CD4-positive, alpha-beta T cell (primary cell): ENCODE measurements at regions not wholly inside any gene's neighbourhood (a gene's known extent, or its start where the extent isn't known, plus 50 kb on each side); places are given as distances from the start of the nearest gene placed in this dataset.

Source experiments
- ATAC-seq: fragments of 200-7000 bp; cut with Tn5 transposase; one replicate; pipeline ENCODE4 v1.10.0; 2022; ENCODE audit warnings: mild to moderate bottlenecking; ENCODE audit not compliant: poor library complexity
- CTCF ChIA-PET: fragments of 350-600 bp; sonication (Branson Sonifier 250); formaldehyde crosslinking; loops from one replicate; lab custom pipeline; 2021; ENCODE audit warnings: antibody characterized with exemption, inconsistent platforms; lab: Charles Lee
- POLR2A ChIA-PET: fragments of 350-600 bp; sonication (Branson Sonifier 250); formaldehyde crosslinking; loops from one replicate; lab custom pipeline; 2021; ENCODE audit warnings: antibody characterized with exemption, inconsistent platforms; lab: Charles Lee
- DNase-seq, 14 experiments: peaks; one replicate each; pipeline ENCODE4 v3.0.0-alpha.2; 2013 to 2020; ENCODE audit warnings: mixed read lengths in 2 of 14
- H3K27ac ChIP-seq, 2 donors: one replicate each; pipeline versions ENCODE4 v1.5.1 to v1.7.0; 2013; ENCODE audit warnings: low read length in 2 of 2, low read depth in 1 of 2, mild to moderate bottlenecking in 1 of 2
- H3K27me3 ChIP-seq, 2 experiments: 1 replicate in 1 of 2; 2 replicates in 1 of 2; pipeline versions ENCODE4 v1.6.1 to v1.7.0; 2013; ENCODE audit warnings: low read length in 2 of 2, control low read depth in 1 of 2, mild to moderate bottlenecking in 1 of 2, moderate library complexity in 1 of 2; ENCODE audit not compliant: insufficient read depth in 2 of 2, control insufficient read depth in 1 of 2
- H3K36me3 ChIP-seq: one replicate; pipeline ENCODE4 v1.6.1; 2013; ENCODE audit warnings: low read length, control low read depth; ENCODE audit not compliant: insufficient read depth
- H3K4me1 ChIP-seq: one replicate; pipeline ENCODE4 v1.6.1; 2013; ENCODE audit warnings: low read length, control low read depth; ENCODE audit not compliant: insufficient read depth
- H3K4me3 ChIP-seq: one replicate; pipeline ENCODE4 v1.5.1; 2013; ENCODE audit warnings: mild to moderate bottlenecking, low read length, moderate library complexity
- H3K9me3 ChIP-seq, 2 experiments: 1 replicate in 1 of 2; 2 replicates in 1 of 2; pipeline versions ENCODE4 v1.6.1 to v1.7.0; 2013; ENCODE audit warnings: low read length in 2 of 2, mild to moderate bottlenecking in 2 of 2, control low read depth in 1 of 2, moderate library complexity in 1 of 2; ENCODE audit not compliant: control insufficient read depth in 1 of 2, insufficient read depth in 1 of 2
- H3K27ac Mint-ChIP-seq: one replicate; pipeline ENCODE4 v1.8.0; 2020; ENCODE audit warnings: mixed read lengths
- H3K27me3 Mint-ChIP-seq: one replicate; pipeline ENCODE4 v1.8.0; 2021; ENCODE audit warnings: mixed read lengths
- H3K36me3 Mint-ChIP-seq: one replicate; pipeline ENCODE4 v1.8.0; 2021; ENCODE audit warnings: low read depth, mixed read lengths
- H3K4me1 Mint-ChIP-seq: one replicate; pipeline ENCODE4 v1.8.0; 2021; ENCODE audit warnings: low read depth, mixed read lengths
- H3K4me3 Mint-ChIP-seq: one replicate; pipeline ENCODE4 v1.8.0; 2020; ENCODE audit warnings: mild to moderate bottlenecking, mixed read lengths
- H3K9me3 Mint-ChIP-seq: one replicate; pipeline ENCODE4 v1.8.0; 2020; ENCODE audit warnings: mixed read lengths
- intact Hi-C, 2 experiments: fragments of 100-400 bp; cut with DNase I in 1 of 2; cut with micrococcal nuclease in 1 of 2; formaldehyde crosslinking; loops; one replicate each; pipeline versions ENCODE4 v1.15.1 to v1.9.0; 2023 to 2025; cut with DNase I, micrococcal nuclease
- TF ChIP-seq, protein P1 (sequence below): fragments of 200-600 bp; IDR thresholded peaks from one replicate; pipeline ENCODE4 v1.8.0; 2022; ENCODE audit warnings: antibody characterized with exemption, mild to moderate bottlenecking

GRCh38 chr2:56934866-56935265 is 751.1 kb downstream of the CCDC85A start:
- Mint-ChIP-seq H3K4me3 (no peak overlapping the region), H3K9me3 (peaks cover 5% of the 10 kb centered on the region), H3K27me3 (no peaks in the 10 kb centered on the region), H3K27ac (no peak overlapping the region), H3K36me3 (no peaks in the 10 kb centered on the region), H3K4me1 (no peaks in the 10 kb centered on the region)
- Histone ChIP-seq H3K36me3 (no peaks in the 10 kb centered on the region), H3K4me1 (no peaks in the 10 kb centered on the region), H3K27ac (no peak overlapping the region), H3K27me3 (no peaks in the 10 kb centered on the region), H3K4me3 (no peak overlapping the region), H3K9me3 (no peaks in the 10 kb centered on the region)
- DNase-seq (no peak), ATAC-seq (no peak)
- TF ChIP-seq, protein P1, sequence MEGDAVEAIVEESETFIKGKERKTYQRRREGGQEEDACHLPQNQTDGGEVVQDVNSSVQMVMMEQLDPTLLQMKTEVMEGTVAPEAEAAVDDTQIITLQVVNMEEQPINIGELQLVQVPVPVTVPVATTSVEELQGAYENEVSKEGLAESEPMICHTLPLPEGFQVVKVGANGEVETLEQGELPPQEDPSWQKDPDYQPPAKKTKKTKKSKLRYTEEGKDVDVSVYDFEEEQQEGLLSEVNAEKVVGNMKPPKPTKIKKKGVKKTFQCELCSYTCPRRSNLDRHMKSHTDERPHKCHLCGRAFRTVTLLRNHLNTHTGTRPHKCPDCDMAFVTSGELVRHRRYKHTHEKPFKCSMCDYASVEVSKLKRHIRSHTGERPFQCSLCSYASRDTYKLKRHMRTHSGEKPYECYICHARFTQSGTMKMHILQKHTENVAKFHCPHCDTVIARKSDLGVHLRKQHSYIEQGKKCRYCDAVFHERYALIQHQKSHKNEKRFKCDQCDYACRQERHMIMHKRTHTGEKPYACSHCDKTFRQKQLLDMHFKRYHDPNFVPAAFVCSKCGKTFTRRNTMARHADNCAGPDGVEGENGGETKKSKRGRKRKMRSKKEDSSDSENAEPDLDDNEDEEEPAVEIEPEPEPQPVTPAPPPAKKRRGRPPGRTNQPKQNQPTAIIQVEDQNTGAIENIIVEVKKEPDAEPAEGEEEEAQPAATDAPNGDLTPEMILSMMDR = no peak
- CTCF ChIA-PET = no interaction called here
- POLR2A ChIA-PET = no interaction called here
- intact Hi-C loops = no loop called here

- CTCF ChIA-PET = no interaction called here
- Histone ChIP-seq H3K36me3 (no peaks in the 10 kb centered on the region), H3K27me3 (no peaks in the 10 kb centered on the region), H3K4me3 (no peak overlapping the region), H3K9me3 (no peaks in the 10 kb centered on the region), H3K4me1 (no peaks in the 10 kb centered on the region), H3K27ac (no peak overlapping the region)
- Mint-ChIP-seq H3K27me3 (no peaks in the 10 kb centered on the region), H3K27ac (no peak overlapping the region), H3K36me3 (no peaks in the 10 kb centered on the region), H3K9me3 (peaks cover 15% of the 10 kb centered on the region), H3K4me1 (no peaks in the 10 kb centered on the region), H3K4me3 (no peak overlapping the region)
- POLR2A ChIA-PET = no interaction called here
- DNase-seq (no peak), ATAC-seq (no peak)
- TF ChIP-seq, protein P1 = no peak
- intact Hi-C loops = no loop called here
Observed at GRCh38 chr2:56940054-56940453, 756.3 kb downstream of the CCDC85A start.

- Histone ChIP-seq H3K9me3 (peaks cover 0 to 6% of the 10 kb centered on the region in 2 experiments), H3K27me3 (no peaks in the 10 kb centered on the region), H3K4me3 (no peak overlapping the region), H3K4me1 (no peaks in the 10 kb centered on the region), H3K27ac (no peak overlapping the region), H3K36me3 (no peaks in the 10 kb centered on the region)
- no peak overlapping the region for H3K27ac Mint-ChIP-seq
- peaks cover 27% of the 10 kb centered on the region for H3K9me3 Mint-ChIP-seq
- no peaks in the 10 kb centered on the region for H3K36me3 Mint-ChIP-seq
- DNase-seq = no peak
- no peak for ATAC-seq
- no peaks in the 10 kb centered on the region for H3K4me1 Mint-ChIP-seq
- TF ChIP-seq, protein P1 = no peak
- ChIA-PET POLR2A (no interaction called here), CTCF (no interaction called here)
- H3K27me3 Mint-ChIP-seq = no peaks in the 10 kb centered on the region
- intact Hi-C loops = no loop called here
- H3K4me3 Mint-ChIP-seq = no peak overlapping the region
Observed at GRCh38 chr2:56952871-56953270, 769.1 kb downstream of the CCDC85A start.
